ENCODE measurements at regions not wholly inside any gene's neighbourhood (a gene's known extent, or its start where the extent isn't known, plus 50 kb on each side); places are given as distances from the start of the nearest gene placed in this dataset.

DNA sequence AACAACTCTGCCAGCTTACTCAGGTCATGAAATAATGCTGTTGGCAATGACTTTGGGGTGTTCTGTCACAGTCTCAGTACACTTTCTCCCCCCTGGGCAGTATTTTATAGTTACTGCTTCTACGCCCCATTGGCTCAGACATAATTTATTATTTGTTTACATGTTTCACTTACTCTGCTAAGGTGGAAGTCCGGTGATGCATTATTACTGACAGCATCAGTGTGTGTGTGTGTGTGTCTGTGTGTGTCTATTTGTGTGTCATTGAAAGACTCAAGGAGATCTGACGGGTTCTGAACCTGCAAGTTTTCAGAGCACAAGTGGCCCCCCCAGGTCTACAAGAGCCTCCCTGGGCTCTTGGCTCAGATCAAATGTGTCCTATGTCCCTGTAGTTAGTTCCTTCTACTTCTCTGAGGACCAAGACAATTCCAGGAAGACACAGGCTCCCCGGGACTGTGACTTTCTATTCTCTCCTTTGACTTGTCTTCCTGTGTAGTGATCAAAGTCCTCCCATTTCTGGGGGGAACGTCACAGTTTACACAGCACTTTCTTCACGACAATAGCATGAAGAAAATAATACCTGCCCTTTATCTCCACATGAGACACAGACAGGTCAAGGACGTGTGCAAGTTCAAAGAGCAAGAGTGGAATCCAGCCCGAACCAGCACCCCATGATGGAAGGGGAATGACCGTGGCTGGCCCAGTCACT lies 283.7 kb upstream of the GATB start:
- H3K27me3 ChIP-seq (ENCODE audit: insufficient read depth, low read length, poor library complexity, severe bottlenecking), result no peaks in the 10 kb centered on the region
- no peak overlapping the region for H3K4me3 ChIP-seq (ENCODE audit: low read length, poor library complexity, severe bottlenecking)
- H3K79me2 ChIP-seq (ENCODE audit: insufficient read depth, low read length), result no peaks in the 10 kb centered on the region
- H3K9ac ChIP-seq (ENCODE audit: low read depth, low read length, poor library complexity, severe bottlenecking), result no peak overlapping the region
- no peaks in the 10 kb centered on the region for H4K20me1 ChIP-seq (ENCODE audit: insufficient read depth, low read length, poor library complexity, severe bottlenecking)
- H3K4me1 ChIP-seq (ENCODE audit: insufficient read depth, low read length, poor library complexity, severe bottlenecking), result no peaks in the 10 kb centered on the region
- TF ChIP-seq EZH2phosphoT487 (IDR thresholded peaks at IDR 0.05; ENCODE audit: borderline replicate concordance), result no peak
- TF ChIP-seq, protein P1, sequence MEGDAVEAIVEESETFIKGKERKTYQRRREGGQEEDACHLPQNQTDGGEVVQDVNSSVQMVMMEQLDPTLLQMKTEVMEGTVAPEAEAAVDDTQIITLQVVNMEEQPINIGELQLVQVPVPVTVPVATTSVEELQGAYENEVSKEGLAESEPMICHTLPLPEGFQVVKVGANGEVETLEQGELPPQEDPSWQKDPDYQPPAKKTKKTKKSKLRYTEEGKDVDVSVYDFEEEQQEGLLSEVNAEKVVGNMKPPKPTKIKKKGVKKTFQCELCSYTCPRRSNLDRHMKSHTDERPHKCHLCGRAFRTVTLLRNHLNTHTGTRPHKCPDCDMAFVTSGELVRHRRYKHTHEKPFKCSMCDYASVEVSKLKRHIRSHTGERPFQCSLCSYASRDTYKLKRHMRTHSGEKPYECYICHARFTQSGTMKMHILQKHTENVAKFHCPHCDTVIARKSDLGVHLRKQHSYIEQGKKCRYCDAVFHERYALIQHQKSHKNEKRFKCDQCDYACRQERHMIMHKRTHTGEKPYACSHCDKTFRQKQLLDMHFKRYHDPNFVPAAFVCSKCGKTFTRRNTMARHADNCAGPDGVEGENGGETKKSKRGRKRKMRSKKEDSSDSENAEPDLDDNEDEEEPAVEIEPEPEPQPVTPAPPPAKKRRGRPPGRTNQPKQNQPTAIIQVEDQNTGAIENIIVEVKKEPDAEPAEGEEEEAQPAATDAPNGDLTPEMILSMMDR (conservative IDR thresholded peaks at IDR 0.05; ENCODE audit: low read length), result no peak
- H3K36me3 ChIP-seq (ENCODE audit: insufficient read depth, low read length), result no peaks in the 10 kb centered on the region
- no peak overlapping the region for H3K4me2 ChIP-seq (ENCODE audit: low read depth, low read length, poor library complexity, severe bottlenecking)
- no peaks in the 10 kb centered on the region for H3K9me2 ChIP-seq (replicated peaks; ENCODE audit: low read depth, low read length)
- no peaks in the 10 kb centered on the region for H3K9me3 ChIP-seq (ENCODE audit: insufficient read depth, low read depth, low read length)
- H2AFZ ChIP-seq (ENCODE audit: low read length), result 0 out of 2 replicates have a peak overlapping the region, but pooled peaks have one; percentile 38
- no peaks in the 10 kb centered on the region for H3F3A ChIP-seq (ENCODE audit: low read depth)

DNA sequence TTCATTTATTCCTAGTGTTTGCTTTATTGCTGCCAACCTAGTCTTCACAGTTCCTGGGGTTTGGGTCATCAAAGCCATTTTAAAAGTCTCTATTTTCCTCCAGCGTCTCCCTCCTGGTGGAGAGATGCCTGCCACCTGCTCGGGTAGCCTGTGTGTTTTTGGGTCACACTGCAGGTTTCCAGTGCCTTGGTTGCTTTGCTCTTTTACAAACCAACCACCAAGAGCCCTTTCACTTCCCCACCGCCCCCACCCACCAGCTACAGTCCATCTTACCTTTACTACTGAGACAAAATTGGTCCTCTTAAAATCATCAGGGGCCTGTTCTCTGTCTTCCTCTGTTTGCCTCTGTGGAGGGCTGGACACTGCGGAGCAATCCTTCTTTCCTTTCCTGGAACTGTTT lies 280.5 kb upstream of the GATB start:
- Histone ChIP-seq H2AFZ (ENCODE audit: low read length) (no peak overlapping the region; the same call in 1 of the 2 replicates), H3K4me2 (ENCODE audit: low read depth, low read length, poor library complexity, severe bottlenecking) (no peak overlapping the region)

DNA sequence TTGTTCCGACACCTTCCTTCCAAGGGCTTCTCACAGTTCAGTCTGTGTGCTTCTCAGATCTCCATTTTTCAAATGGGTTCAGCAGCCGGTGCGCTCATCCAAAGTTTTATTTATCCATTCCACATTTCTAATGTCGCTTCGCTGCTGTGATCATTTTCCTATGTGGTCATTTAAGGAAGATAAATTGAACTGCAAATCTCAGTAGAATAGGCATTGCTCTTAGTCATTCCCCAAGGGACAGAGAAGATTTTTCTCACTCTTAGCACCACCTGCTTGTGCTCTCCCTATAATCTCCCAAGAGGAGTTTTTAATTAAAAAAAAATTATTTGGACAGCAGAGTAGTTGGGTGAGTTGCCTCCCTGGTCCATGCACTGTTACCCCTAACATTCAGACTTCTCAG lies 278.9 kb upstream of the GATB start:
- H3K79me2 ChIP-seq (ENCODE audit: insufficient read depth, low read length), result no peaks in the 10 kb centered on the region
- no peak overlapping the region for H2AFZ ChIP-seq (ENCODE audit: low read length)
- no peaks in the 10 kb centered on the region for H3K9me2 ChIP-seq (replicated peaks; ENCODE audit: low read depth, low read length)
- no peak overlapping the region for H3K9ac ChIP-seq (ENCODE audit: low read depth, low read length, poor library complexity, severe bottlenecking)
- H3K4me3 ChIP-seq (ENCODE audit: low read length, poor library complexity, severe bottlenecking), result no peak overlapping the region
- H4K20me1 ChIP-seq (ENCODE audit: insufficient read depth, low read length, poor library complexity, severe bottlenecking), result no peaks in the 10 kb centered on the region
- no peaks in the 10 kb centered on the region for H3K9me3 ChIP-seq (ENCODE audit: insufficient read depth, low read depth, low read length)
- no peaks in the 10 kb centered on the region for H3F3A ChIP-seq (ENCODE audit: low read depth)
- H3K36me3 ChIP-seq (ENCODE audit: insufficient read depth, low read length), result no peaks in the 10 kb centered on the region
- no peaks in the 10 kb centered on the region for H3K4me1 ChIP-seq (ENCODE audit: insufficient read depth, low read length, poor library complexity, severe bottlenecking)
- TF ChIP-seq, protein P1 (conservative IDR thresholded peaks at IDR 0.05; ENCODE audit: low read length), result no peak
- TF ChIP-seq EZH2phosphoT487 (IDR thresholded peaks at IDR 0.05; ENCODE audit: borderline replicate concordance), result no peak
- no peak overlapping the region for H3K4me2 ChIP-seq (ENCODE audit: low read depth, low read length, poor library complexity, severe bottlenecking)
- H3K27me3 ChIP-seq (ENCODE audit: insufficient read depth, low read length, poor library complexity, severe bottlenecking), result no peaks in the 10 kb centered on the region

More for the DNA sequence above, 280.5 kb upstream of the GATB start:
- no peaks in the 10 kb centered on the region for H4K20me1 ChIP-seq (ENCODE audit: insufficient read depth, low read length, poor library complexity, severe bottlenecking)
- TF ChIP-seq EZH2phosphoT487 (IDR thresholded peaks at IDR 0.05; ENCODE audit: borderline replicate concordance), result no peak
- TF ChIP-seq, protein P1 (conservative IDR thresholded peaks at IDR 0.05; ENCODE audit: low read length), result no peak
- no peak overlapping the region for H3K9ac ChIP-seq (ENCODE audit: low read depth, low read length, poor library complexity, severe bottlenecking)
- H3K36me3 ChIP-seq (ENCODE audit: insufficient read depth, low read length), result no peaks in the 10 kb centered on the region
- H3K27me3 ChIP-seq (ENCODE audit: insufficient read depth, low read length, poor library complexity, severe bottlenecking), result no peaks in the 10 kb centered on the region
- H3F3A ChIP-seq (ENCODE audit: low read depth), result no peaks in the 10 kb centered on the region
- H3K4me3 ChIP-seq (ENCODE audit: low read length, poor library complexity, severe bottlenecking), result no peak overlapping the region
- H3K9me3 ChIP-seq (ENCODE audit: insufficient read depth, low read depth, low read length), result no peaks in the 10 kb centered on the region
- no peaks in the 10 kb centered on the region for H3K9me2 ChIP-seq (replicated peaks; ENCODE audit: low read depth, low read length)
- H3K79me2 ChIP-seq (ENCODE audit: insufficient read depth, low read length), result no peaks in the 10 kb centered on the region
- no peaks in the 10 kb centered on the region for H3K4me1 ChIP-seq (ENCODE audit: insufficient read depth, low read length, poor library complexity, severe bottlenecking)

Data from Loucy (cell line).